ENCODE measurements at regions not wholly inside any gene's neighbourhood (a gene's known extent, or its start where the extent isn't known, plus 50 kb on each side); places are given as distances from the start of the nearest gene placed in this dataset.

DNA sequence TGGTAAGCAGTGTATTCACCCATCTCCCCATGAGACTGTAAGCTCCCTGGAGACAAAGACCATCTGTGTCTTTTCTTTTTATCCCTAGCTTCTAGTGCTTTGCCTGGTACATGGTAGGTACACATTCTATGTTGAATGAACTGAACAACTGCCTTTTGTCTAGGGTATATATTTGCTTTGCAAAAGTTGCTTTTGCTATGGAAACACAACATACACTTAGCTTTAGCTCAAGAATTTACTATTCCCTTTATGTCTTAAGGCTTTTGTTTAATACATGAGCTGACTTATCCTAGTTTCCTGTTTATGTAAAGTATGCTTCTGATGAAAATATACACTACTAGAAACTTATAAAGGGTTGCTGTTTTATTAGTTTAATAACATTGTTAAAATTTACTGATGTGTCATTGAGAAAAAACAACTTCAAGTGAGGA lies 198.2 kb downstream of the PRL start:
- no peak for TF ChIP-seq CTCF (IDR thresholded peaks at IDR 0.05; ENCODE audit: insufficient read depth, low read length, poor library complexity, severe bottlenecking)
- Histone ChIP-seq H3K4me3 (ENCODE audit: low read depth, low read length) (no peak overlapping the region), H3K36me3 (ENCODE audit: control insufficient read depth, insufficient read depth, low read length) (no peaks in the 10 kb centered on the region), H3K27me3 (ENCODE audit: control insufficient read depth, insufficient read depth, low read length) (no peaks in the 10 kb centered on the region)
- DNase-seq (ENCODE audit: low read depth) = no peak

GRCh38 chr6:22099231-22099630 lies 197.6 kb downstream of the PRL start:
- no peak for DNase-seq (ENCODE audit: low read depth)
- TF ChIP-seq CTCF (IDR thresholded peaks at IDR 0.05; ENCODE audit: insufficient read depth, low read length, poor library complexity, severe bottlenecking) = no peak
- Histone ChIP-seq H3K27me3 (ENCODE audit: control insufficient read depth, insufficient read depth, low read length) (no peaks in the 10 kb centered on the region), H3K4me3 (ENCODE audit: low read depth, low read length) (no peak overlapping the region), H3K36me3 (ENCODE audit: control insufficient read depth, insufficient read depth, low read length) (no peaks in the 10 kb centered on the region)

GRCh38 chr6:22099923-22100322 lies 196.9 kb downstream of the PRL start:
- Histone ChIP-seq H3K36me3 (ENCODE audit: control insufficient read depth, insufficient read depth, low read length) (no peaks in the 10 kb centered on the region), H3K27me3 (ENCODE audit: control insufficient read depth, insufficient read depth, low read length) (no peaks in the 10 kb centered on the region), H3K4me3 (ENCODE audit: low read depth, low read length) (no peak overlapping the region)
- DNase-seq (ENCODE audit: low read depth) = no peak
- no peak for TF ChIP-seq CTCF (IDR thresholded peaks at IDR 0.05; ENCODE audit: insufficient read depth, low read length, poor library complexity, severe bottlenecking)

DNA sequence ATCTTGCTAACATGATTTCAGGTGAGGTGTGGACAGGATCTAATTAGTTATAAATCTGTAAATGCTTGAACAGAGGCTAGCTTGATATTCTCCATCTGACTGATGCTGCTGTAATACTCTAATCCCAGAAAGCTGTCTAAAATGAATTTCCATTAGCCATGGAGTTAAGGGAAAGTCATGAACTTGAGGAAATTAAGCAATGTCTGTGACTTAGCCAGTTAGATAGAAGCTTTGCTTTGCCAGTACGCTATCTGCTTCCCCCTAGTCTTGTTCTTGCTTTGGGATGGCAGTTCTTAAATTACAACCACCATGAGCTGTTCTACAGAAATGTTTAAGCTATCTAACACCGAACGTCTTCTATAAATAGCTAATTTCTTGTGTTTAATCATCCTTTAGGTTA lies 195.7 kb downstream of the PRL start:
- H3K4me3 ChIP-seq (ENCODE audit: low read depth, low read length) = no peak overlapping the region
- DNase-seq (ENCODE audit: low read depth) = no peak
- no peaks in the 10 kb centered on the region for H3K36me3 ChIP-seq (ENCODE audit: control insufficient read depth, insufficient read depth, low read length)
- no peak for TF ChIP-seq CTCF (IDR thresholded peaks at IDR 0.05; ENCODE audit: insufficient read depth, low read length, poor library complexity, severe bottlenecking)
- no peaks in the 10 kb centered on the region for H3K27me3 ChIP-seq (ENCODE audit: control insufficient read depth, insufficient read depth, low read length)

GRCh38 chr6:22102671-22103070 lies 194.2 kb downstream of the PRL start:
- TF ChIP-seq CTCF (IDR thresholded peaks at IDR 0.05; ENCODE audit: insufficient read depth, low read length, poor library complexity, severe bottlenecking) = no peak
- H3K4me3 ChIP-seq (ENCODE audit: low read depth, low read length) = no peak overlapping the region
- H3K36me3 ChIP-seq (ENCODE audit: control insufficient read depth, insufficient read depth, low read length) = no peaks in the 10 kb centered on the region
- DNase-seq (ENCODE audit: low read depth) = no peak
- H3K27me3 ChIP-seq (ENCODE audit: control insufficient read depth, insufficient read depth, low read length) = no peaks in the 10 kb centered on the region

- H3K4me3 ChIP-seq (ENCODE audit: low read depth, low read length) = no peak overlapping the region
- no peak for TF ChIP-seq CTCF (IDR thresholded peaks at IDR 0.05; ENCODE audit: insufficient read depth, low read length, poor library complexity, severe bottlenecking)
Observed at GRCh38 chr6:22106451-22106850, 190.4 kb downstream of the PRL start.

More at GRCh38 chr6:22106451-22106850, 190.4 kb downstream of the PRL start:
- no peak for DNase-seq (ENCODE audit: low read depth)
- no peaks in the 10 kb centered on the region for H3K36me3 ChIP-seq (ENCODE audit: control insufficient read depth, insufficient read depth, low read length)
- H3K27me3 ChIP-seq (ENCODE audit: control insufficient read depth, insufficient read depth, low read length) = no peaks in the 10 kb centered on the region
